Nephron (organoid): ENCODE measurements at regions not wholly inside any gene's neighbourhood (a gene's known extent, or its start where the extent isn't known, plus 50 kb on each side); places are given as distances from the start of the nearest gene placed in this dataset.

ENCODE experiments used
- H3K27ac Mint-ChIP-seq, 3 experiments: 2 replicates each; pipeline ENCODE4 v1.8.0; 2020; ENCODE audit warnings: mixed read lengths in 3 of 3, mild to moderate bottlenecking in 2 of 3, moderate library complexity in 1 of 3
- H3K27me3 Mint-ChIP-seq: 2 replicates; pipeline ENCODE4 v1.8.0; 2021; ENCODE audit warnings: low read depth, mild to moderate bottlenecking, moderate library complexity, mixed read lengths
- H3K36me3 Mint-ChIP-seq: 2 replicates; pipeline ENCODE4 v1.8.0; 2020; ENCODE audit warnings: low read depth, mixed read lengths
- H3K4me1 Mint-ChIP-seq: 2 replicates; pipeline ENCODE4 v1.8.0; 2020; ENCODE audit warnings: mixed read lengths
- H3K4me3 Mint-ChIP-seq, 3 experiments: 2 replicates each; pipeline ENCODE4 v1.8.0; 2020; ENCODE audit warnings: mild to moderate bottlenecking in 3 of 3, mixed read lengths in 3 of 3, moderate library complexity in 2 of 3
- H3K9me3 Mint-ChIP-seq: 2 replicates; pipeline ENCODE4 v1.8.0; 2020; ENCODE audit warnings: mixed read lengths
- CTCF ChIP-seq, 3 experiments: fragments of 200-600 bp; sonication (generic); IDR thresholded peaks; one replicate each; pipeline ENCODE4 v1.5.0; 2021; ENCODE audit warnings: antibody characterized with exemption in 3 of 3; ENCODE audit not compliant: unreplicated experiment in 3 of 3

DNA sequence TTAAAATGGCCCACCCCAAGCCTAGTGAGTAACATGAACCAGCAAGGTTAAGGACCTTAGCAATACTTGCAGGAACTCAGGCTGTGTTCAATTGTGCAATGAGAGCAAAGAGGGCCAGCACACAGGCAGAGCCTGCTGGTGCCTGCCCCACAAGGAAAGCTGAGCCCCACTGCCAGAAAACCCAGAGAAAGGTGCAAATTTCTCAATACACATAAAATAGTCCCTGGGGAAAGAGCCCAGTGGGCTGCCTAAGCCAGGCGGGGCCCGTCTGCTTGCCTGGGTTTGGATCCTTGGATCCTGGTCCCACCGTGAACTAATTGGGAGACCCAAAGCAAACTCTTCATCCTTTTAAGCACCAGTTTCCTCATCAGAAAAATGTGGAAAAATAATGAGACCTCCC lies 128.5 kb upstream of the CACNA1E start:
- H3K27ac Mint-ChIP-seq = no peak overlapping the region
- H3K27me3 Mint-ChIP-seq = peaks cover under 1% of the 10 kb centered on the region
- TF ChIP-seq CTCF (IDR thresholded peaks at IDR 0.05; ENCODE audit: unreplicated experiment in 3 of 3) = no peak
- no peaks in the 10 kb centered on the region for H3K9me3 Mint-ChIP-seq
- peaks cover 5% of the 10 kb centered on the region for H3K4me1 Mint-ChIP-seq
- H3K4me3 Mint-ChIP-seq = no peak overlapping the region
- no peaks in the 10 kb centered on the region for H3K36me3 Mint-ChIP-seq

DNA sequence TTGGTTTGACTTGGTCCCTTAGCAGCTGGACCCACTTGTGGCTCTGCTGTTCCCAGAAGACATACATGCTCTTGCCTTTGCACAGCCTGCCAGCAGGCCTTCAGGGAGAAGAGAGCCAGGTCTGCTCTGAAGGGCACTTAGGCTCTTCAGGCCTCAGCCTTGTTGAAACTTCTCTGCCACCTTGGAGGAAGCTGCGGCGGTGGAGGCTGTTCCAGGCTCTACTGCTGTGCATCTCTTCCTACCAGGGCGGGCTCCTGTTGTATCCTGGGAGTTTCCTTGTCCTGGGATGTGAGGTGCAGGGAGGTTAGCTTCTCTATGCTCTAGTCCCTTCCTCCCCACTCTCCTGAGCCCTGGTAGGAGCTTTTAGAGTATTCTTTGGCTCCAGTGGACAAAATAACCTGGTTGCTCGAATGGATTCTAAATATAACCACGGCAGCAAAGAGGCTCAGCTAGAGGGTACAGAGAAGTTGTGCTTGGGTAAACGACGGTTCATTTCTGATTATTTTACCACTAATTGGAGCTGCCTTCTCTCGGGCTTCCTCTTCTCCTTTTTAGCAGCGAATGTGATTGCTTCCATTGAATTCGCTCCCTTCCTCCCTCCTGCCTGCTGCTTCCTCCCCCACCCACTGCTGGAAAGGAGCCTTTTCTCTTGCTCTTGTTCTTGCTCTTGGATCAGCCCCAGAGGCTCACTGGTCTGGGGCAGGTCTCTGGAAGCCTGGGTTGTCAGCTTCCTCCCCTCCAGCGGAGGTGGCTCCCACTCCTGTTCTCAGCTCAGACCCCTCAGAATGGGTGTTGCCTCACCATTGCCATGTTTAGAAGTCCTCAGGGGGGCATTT lies 126.6 kb upstream of the CACNA1E start:
- TF ChIP-seq CTCF (IDR thresholded peaks at IDR 0.05; ENCODE audit: unreplicated experiment in 3 of 3) = no peak
- H3K4me1 Mint-ChIP-seq = peaks cover 5% of the 10 kb centered on the region
- no peaks in the 10 kb centered on the region for H3K9me3 Mint-ChIP-seq
- no peak overlapping the region for H3K4me3 Mint-ChIP-seq
- H3K36me3 Mint-ChIP-seq = no peaks in the 10 kb centered on the region
- peaks cover 3% of the 10 kb centered on the region for H3K27me3 Mint-ChIP-seq
- no peak overlapping the region for H3K27ac Mint-ChIP-seq

GRCh38 chr1:181359012-181359411 lies 124.3 kb upstream of the CACNA1E start:
- H3K36me3 Mint-ChIP-seq = no peaks in the 10 kb centered on the region
- TF ChIP-seq CTCF (IDR thresholded peaks at IDR 0.05; ENCODE audit: unreplicated experiment in 3 of 3) = no peak
- no peaks in the 10 kb centered on the region for H3K9me3 Mint-ChIP-seq
- peaks cover 3% of the 10 kb centered on the region for H3K27me3 Mint-ChIP-seq
- no peak overlapping the region for H3K27ac Mint-ChIP-seq
- H3K4me1 Mint-ChIP-seq = peaks cover 5% of the 10 kb centered on the region
- no peak overlapping the region for H3K4me3 Mint-ChIP-seq

GRCh38 chr1:181364801-181365200 lies 118.5 kb upstream of the CACNA1E start:
- H3K27me3 Mint-ChIP-seq = peaks cover 3% of the 10 kb centered on the region
- no peaks in the 10 kb centered on the region for H3K36me3 Mint-ChIP-seq
- H3K9me3 Mint-ChIP-seq = no peaks in the 10 kb centered on the region
- no peaks in the 10 kb centered on the region for H3K4me1 Mint-ChIP-seq
- no peak for TF ChIP-seq CTCF (IDR thresholded peaks at IDR 0.05; ENCODE audit: unreplicated experiment in 3 of 3)
- H3K4me3 Mint-ChIP-seq = no peak overlapping the region
- no peak overlapping the region for H3K27ac Mint-ChIP-seq

GRCh38 chr1:181366910-181367309 lies 116.4 kb upstream of the CACNA1E start:
- H3K36me3 Mint-ChIP-seq = no peaks in the 10 kb centered on the region
- no peaks in the 10 kb centered on the region for H3K27me3 Mint-ChIP-seq
- no peak for TF ChIP-seq CTCF (IDR thresholded peaks at IDR 0.05; ENCODE audit: unreplicated experiment in 3 of 3)
- no peaks in the 10 kb centered on the region for H3K4me1 Mint-ChIP-seq
- no peak overlapping the region for H3K4me3 Mint-ChIP-seq
- H3K27ac Mint-ChIP-seq = no peak overlapping the region
- H3K9me3 Mint-ChIP-seq = peaks cover under 1% of the 10 kb centered on the region

GRCh38 chr1:181369416-181369815 lies 113.9 kb upstream of the CACNA1E start:
- TF ChIP-seq CTCF (IDR thresholded peaks at IDR 0.05; ENCODE audit: unreplicated experiment in 3 of 3) = no peak
- Mint-ChIP-seq H3K27me3 (no peaks in the 10 kb centered on the region), H3K9me3 (peaks cover 8% of the 10 kb centered on the region), H3K27ac (no peak overlapping the region), H3K4me3 (no peak overlapping the region), H3K36me3 (no peaks in the 10 kb centered on the region), H3K4me1 (no peaks in the 10 kb centered on the region)
